ENCODE measurements at regions not wholly inside any gene's neighbourhood (a gene's known extent, or its start where the extent isn't known, plus 50 kb on each side); places are given as distances from the start of the nearest gene placed in this dataset.

- Histone ChIP-seq H3K79me2 (ENCODE audit: control insufficient read depth, insufficient read depth, low read length) (no peaks in the 10 kb centered on the region), H3K4me3 (ENCODE audit: control extremely low read depth in 1 of 5, extremely low read depth in 1 of 5, insufficient read depth in 1 of 5, low read depth in 2 of 5, low read length in 4 of 5) (no peak overlapping the region), H3K27ac (ENCODE audit: low read length in 2 of 2) (no peak overlapping the region), H3K9me3 (ENCODE audit: control extremely low read depth in 1 of 3, control insufficient read depth in 2 of 3, insufficient read depth in 1 of 3, low read length in 2 of 3) (peaks cover 0 to 13% (median 0%) of the 10 kb centered on the region in 3 donors), H3K4me2 (replicated peaks; ENCODE audit: low read depth, low read length, poor library complexity, severe bottlenecking) (no peak overlapping the region), H3K9ac (ENCODE audit: low read length) (no peak overlapping the region), H4K20me1 (ENCODE audit: control insufficient read depth, insufficient read depth, low read length, poor library complexity, severe bottlenecking) (no peaks in the 10 kb centered on the region), H3K4me1 (ENCODE audit: control insufficient read depth in 2 of 2, insufficient read depth in 2 of 2, low read length in 2 of 2) (no peaks in the 10 kb centered on the region), H2AFZ (ENCODE audit: insufficient read depth, low read depth, low read length, poor library complexity, severe bottlenecking) (no peak overlapping the region), H3K27me3 (replicated peaks in 1 of 4; ENCODE audit: control extremely low read depth in 1 of 4, control insufficient read depth in 3 of 4, insufficient read depth in 4 of 4, low read length in 3 of 4) (no peaks in the 10 kb centered on the region), H3K36me3 (replicated peaks in 1 of 2; ENCODE audit: control extremely low read depth in 1 of 2, control insufficient read depth in 1 of 2, extremely low read depth in 1 of 2, insufficient read depth in 2 of 2, low read length in 1 of 2) (no peaks in the 10 kb centered on the region)
- ATAC-seq (ENCODE audit: low read depth) (no peak), DNase-seq (no peak)
- Mint-ChIP-seq H3K9me3 (ENCODE audit: insufficient read depth) (peaks cover 2% of the 10 kb centered on the region), H3K27me3 (no peaks in the 10 kb centered on the region), H3K4me1 (no peaks in the 10 kb centered on the region), H3K27ac (no peak overlapping the region), H3K4me3 (no peak overlapping the region)
- no peak for TF ChIP-seq EZH2 (IDR thresholded peaks at IDR 0.05; ENCODE audit: borderline replicate concordance, insufficient read depth, low read depth, low read length, poor library complexity, severe bottlenecking)
- no peak for TF ChIP-seq CTCF (IDR thresholded peaks at IDR 0.05)
- WGBS (ENCODE audit: insufficient coverage), result 56% methylated on average over 12 of the region's 14 CpGs
- ChIA-PET CTCF (no interaction called here), POLR2A (no interaction called here)
- intact Hi-C loops (cut with micrococcal nuclease), result no loop called here
Measured at GRCh38 chr5:3786891-3787430, 191.3 kb downstream of the IRX1 start.

- H3K27me3 Mint-ChIP-seq, result no peaks in the 10 kb centered on the region
Measured at GRCh38 chr5:3787604-3788003, 192.0 kb downstream of the IRX1 start.

More at GRCh38 chr5:3787604-3788003, 192.0 kb downstream of the IRX1 start:
- H3K27ac Mint-ChIP-seq, result no peak overlapping the region
- H3K4me1 Mint-ChIP-seq, result no peaks in the 10 kb centered on the region
- ATAC-seq (ENCODE audit: low read depth) (no peak), DNase-seq (no peak)
- H3K9ac ChIP-seq (ENCODE audit: low read length), result no peak overlapping the region
- TF ChIP-seq CTCF (IDR thresholded peaks at IDR 0.05) (no peak), EZH2 (IDR thresholded peaks at IDR 0.05; ENCODE audit: borderline replicate concordance, insufficient read depth, low read depth, low read length, poor library complexity, severe bottlenecking) (no peak)
- no peak overlapping the region for H2AFZ ChIP-seq (ENCODE audit: insufficient read depth, low read depth, low read length, poor library complexity, severe bottlenecking)
- H3K9me3 ChIP-seq (ENCODE audit: control extremely low read depth in 1 of 3, control insufficient read depth in 2 of 3, insufficient read depth in 1 of 3, low read length in 2 of 3), result peaks cover 0 to 13% (median 0%) of the 10 kb centered on the region in 3 donors
- intact Hi-C loops (cut with micrococcal nuclease), result no loop called here
- H3K9me3 Mint-ChIP-seq (ENCODE audit: insufficient read depth), result peaks cover 2% of the 10 kb centered on the region
- POLR2A ChIA-PET, result no interaction called here
- no peak overlapping the region for H3K4me2 ChIP-seq (replicated peaks; ENCODE audit: low read depth, low read length, poor library complexity, severe bottlenecking)
- H4K20me1 ChIP-seq (ENCODE audit: control insufficient read depth, insufficient read depth, low read length, poor library complexity, severe bottlenecking), result no peaks in the 10 kb centered on the region
- no peaks in the 10 kb centered on the region for H3K27me3 ChIP-seq (replicated peaks in 1 of 4; ENCODE audit: control extremely low read depth in 1 of 4, control insufficient read depth in 3 of 4, insufficient read depth in 4 of 4, low read length in 3 of 4)
- no peaks in the 10 kb centered on the region for H3K79me2 ChIP-seq (ENCODE audit: control insufficient read depth, insufficient read depth, low read length)
- 53% methylated on average over 6 of the region's 10 CpGs for WGBS (ENCODE audit: insufficient coverage)
- H3K4me1 ChIP-seq (ENCODE audit: control insufficient read depth in 2 of 2, insufficient read depth in 2 of 2, low read length in 2 of 2), result no peaks in the 10 kb centered on the region
- CTCF ChIA-PET, result no interaction called here
- H3K4me3 ChIP-seq (ENCODE audit: control extremely low read depth in 1 of 5, extremely low read depth in 1 of 5, insufficient read depth in 1 of 5, low read depth in 2 of 5, low read length in 4 of 5), result no peak overlapping the region
- no peak overlapping the region for H3K27ac ChIP-seq (ENCODE audit: low read length in 2 of 2)
- H3K36me3 ChIP-seq (replicated peaks in 1 of 2; ENCODE audit: control extremely low read depth in 1 of 2, control insufficient read depth in 1 of 2, extremely low read depth in 1 of 2, insufficient read depth in 2 of 2, low read length in 1 of 2), result no peaks in the 10 kb centered on the region
- H3K4me3 Mint-ChIP-seq, result no peak overlapping the region
